HG03060 (cell line): ENCODE measurements at regions not wholly inside any gene's neighbourhood (a gene's known extent, or its start where the extent isn't known, plus 50 kb on each side); places are given as distances from the start of the nearest gene placed in this dataset.

Source experiments
- ATAC-seq: cut with Tn5 transposase; IDR thresholded peaks from one replicate; pipeline ENCODE4 v1.9.1; 2021; ENCODE audit warnings: low read depth, moderate number of reproducible peaks; ENCODE audit not compliant: unreplicated experiment

DNA sequence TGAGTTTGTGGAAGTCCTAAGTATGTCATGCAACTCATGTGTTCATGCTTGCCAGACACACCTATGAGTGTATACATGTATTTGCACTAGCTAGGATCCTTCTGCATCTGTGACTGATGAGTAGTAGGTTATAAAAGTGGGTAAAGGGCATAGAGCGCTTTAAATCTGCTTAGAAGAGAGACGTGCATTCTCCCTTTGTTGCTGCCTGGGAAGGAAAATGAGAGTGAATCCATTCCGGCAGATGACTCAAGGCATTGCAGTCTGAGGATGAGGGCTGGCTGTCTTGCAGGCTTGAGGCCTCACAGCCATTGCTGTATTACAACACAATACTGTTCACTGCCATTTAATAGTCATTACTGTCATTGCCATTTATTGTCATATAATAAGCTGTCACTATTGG is 120.8 kb upstream of the UMPS start:
- no peak for ATAC-seq

DNA sequence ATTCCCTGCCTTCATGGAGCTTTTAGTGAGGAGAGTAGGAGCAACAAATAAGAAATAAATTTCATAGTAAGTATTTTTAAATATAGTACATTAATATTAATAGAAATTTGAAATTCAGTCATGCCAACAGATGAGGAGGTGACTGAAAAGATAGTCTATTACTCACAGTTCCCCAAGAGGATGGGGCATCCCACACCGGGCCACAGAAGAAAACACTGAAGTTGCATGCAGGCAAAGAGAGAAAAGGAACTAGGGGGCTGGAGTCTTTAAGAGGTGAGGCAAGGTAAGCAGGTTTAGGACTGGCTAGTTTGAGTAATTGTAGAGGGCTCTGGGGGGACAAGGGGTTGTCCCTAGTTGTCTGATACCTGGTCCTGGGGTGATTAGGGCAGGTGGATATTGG is 120.1 kb upstream of the UMPS start:
- no peak for ATAC-seq

DNA sequence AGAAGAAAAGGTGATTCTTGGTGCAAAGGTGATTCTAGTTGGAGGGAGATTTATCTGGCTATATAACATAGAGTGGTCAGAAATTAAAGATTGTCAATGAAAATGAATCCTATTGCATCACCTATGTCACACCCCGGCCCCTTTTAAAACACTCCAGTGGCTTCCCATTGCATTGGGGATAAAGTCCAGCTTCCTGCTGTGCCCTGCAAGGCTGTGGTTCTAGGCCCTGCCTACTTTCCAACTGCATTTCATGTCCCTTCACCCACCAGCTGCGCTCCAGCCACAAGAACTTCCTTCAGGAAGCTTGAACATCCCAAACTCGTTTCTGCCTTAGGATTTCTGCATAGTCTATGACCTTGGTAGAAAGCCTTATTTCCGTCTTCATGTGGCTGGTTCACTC is 118.7 kb upstream of the UMPS start:
- no peak for ATAC-seq

DNA sequence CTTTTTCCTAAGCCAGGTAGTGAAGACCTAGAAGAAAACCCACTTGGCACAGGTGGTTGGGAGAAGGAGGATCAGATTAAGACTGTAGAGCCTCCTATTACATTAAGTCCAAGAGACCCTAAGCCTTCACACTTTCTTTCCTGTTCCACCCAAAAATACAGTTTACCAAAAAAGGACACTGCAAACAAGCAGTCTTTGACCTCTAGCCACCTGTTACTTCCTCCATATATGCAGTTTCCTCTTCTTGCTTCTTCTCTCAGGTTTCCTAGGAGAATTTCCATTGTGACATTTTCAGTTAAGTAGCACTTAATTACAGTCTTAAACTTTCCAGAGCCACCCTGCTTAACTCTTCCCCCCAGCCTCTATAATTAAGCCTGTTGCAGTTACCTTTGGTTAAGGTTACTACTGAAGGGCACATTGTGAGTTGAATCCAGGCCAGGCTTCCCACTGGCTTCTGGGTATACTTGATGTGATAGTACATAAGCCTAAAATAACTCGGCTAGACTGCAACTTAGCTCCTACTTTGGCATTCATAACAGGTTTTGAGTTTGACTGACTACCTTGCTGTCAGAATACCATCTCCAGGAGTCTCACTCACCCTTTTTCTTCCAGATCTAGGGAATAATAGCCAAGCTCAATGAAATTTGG is 114.2 kb upstream of the UMPS start:
- no peak for ATAC-seq

DNA sequence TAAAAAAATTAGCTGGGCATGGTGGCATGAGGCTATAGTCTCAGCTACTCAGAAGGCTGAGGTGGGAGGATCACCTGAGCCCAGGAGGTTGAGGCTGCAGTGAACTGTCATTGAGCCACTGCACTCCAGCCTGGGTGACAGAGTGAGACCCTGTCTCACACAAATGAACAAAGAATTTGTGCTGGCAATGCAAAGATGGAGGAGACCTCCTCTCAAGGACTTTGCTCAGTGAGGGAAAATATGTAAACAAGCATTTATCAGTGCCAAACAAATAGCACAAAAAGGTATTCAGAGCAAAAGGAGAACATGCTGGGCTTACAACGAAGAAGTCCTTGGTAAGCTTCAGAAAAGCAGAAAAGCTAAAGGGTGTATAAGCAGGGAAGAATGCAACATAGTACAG is 113.1 kb upstream of the UMPS start:
- no peak for ATAC-seq

DNA sequence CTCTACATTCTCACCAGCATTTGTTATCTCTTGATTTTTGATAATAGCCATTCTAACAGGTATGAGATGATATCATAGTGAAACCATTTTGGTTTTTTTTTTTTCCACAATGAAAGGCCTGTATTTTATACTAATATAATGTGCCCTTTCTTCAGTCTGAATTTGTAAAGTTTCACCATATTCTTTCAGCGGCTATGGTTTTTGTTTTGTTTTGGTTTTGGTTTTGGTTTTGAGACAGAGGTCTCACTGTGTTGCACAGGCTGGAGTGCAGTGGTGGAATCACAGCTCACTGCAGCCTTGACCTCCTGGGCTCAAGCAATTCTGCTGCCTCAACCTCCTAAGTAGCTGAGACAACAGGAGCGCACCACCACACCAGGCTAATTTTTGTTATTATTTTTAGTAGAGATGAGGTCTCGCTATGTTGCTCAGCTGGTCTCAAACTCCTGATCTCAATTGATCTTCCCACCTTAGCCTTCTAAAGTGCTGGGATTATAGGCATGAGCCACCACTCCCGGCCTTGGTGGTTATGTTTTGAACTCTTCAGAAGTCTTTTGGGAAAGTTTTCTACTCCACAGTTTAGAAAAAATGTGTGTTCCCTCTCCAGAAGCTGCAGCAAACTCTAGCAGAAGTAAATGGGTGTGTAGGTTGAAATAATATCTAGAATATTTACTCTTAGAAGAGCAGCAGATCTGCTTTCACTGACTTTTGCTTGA is 110.2 kb upstream of the UMPS start:
- ATAC-seq, result peak; percentile 41

DNA sequence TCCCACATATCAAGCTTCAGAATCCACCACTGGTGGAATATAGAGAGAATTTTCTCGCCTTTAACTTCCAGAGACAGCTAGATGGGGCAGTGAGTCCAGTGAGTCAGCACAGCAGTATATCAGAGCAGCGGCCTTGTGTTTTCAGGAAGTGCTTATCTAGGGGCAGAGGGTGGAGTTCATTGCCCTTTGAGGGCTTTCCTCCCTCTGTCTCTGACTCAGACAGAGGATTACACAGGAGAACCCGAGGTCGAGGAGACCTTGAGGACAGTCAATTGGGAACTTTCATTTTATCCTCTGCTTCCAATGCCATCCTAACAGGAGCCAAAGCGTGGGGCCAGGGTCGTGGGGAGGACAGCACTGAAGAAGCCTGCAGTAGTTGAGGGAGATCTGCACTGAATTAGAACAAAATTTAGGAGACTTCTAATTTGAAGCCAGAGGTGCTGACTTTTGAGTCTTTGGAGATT is 109.6 kb upstream of the UMPS start:
- ATAC-seq, result no peak

DNA sequence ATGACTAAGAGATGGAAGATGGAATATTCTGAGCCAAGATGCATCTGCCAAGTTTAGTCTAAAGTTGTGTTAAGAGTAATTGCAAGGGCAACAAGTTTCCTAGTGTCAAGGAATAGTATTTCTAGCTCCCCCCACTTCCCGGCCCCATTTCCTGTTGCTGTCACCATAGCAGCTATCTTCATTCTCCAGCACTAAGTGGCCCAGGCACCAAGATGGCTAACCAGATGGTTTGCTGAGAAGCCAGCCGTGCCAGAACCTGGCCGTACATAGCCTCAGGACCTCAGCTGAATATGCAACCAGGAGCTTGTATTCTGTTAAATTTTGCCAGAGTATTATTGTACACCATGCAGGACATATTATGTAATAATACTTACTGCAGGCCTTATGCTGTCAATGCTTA is 108.8 kb upstream of the UMPS start:
- ATAC-seq, result no peak

DNA sequence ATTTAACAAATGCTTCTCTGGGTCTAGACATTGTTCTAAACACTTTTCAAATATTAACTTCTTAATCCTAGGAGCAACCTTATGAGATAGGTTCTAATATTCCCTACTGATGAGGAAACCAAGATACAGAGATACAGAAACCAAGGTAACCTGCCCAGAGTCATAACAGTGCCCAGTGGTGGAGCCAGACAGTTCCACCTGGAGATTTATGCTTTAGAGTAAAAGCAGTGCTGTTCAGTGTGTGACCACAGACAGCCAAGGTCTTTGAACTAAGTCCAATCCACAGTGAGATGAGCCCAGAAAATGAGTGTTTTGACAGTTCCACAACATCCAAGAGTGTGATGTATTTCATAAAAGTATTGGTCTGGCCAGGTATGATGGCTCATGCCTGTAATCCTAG is 105.2 kb upstream of the UMPS start:
- no peak for ATAC-seq

DNA sequence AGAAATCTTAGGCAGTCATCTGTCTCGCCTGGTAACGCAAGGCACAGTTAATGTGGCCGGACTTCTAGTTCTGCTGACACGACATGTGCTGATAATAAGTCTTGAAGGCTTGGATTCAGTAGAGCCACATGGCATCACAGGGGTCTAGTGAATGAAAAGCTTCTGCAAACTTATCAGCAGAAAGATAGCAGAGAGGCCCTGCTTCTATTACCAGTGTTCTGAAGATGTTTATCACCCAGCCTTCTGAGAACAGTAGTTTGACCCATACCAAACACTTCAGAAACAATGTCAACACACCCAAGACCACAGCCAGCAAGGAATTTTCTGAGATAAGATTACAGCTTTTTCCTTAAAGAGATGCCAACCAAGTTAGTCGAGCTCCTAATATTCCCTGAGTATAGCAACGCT is 102.7 kb upstream of the UMPS start:
- ATAC-seq, result no peak

DNA sequence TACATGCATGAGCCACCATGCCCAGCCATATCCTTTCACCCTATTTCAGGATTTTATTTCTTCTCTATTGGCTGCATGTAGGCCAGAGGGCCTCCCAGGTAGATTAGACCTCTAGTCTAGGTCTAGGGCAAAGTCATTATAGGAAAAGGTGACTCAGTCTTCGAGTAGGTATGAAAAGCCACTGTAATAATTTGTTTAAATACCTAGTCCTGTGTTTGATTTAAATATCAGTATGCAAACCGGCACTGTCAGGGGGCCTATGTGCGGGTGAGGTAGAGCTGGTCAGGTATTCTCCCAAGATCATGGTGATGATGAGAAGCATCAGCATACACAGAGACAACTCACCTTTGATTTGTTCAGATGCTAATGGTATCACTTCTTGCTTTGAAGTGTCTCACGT is 101.4 kb upstream of the UMPS start:
- no peak for ATAC-seq

DNA sequence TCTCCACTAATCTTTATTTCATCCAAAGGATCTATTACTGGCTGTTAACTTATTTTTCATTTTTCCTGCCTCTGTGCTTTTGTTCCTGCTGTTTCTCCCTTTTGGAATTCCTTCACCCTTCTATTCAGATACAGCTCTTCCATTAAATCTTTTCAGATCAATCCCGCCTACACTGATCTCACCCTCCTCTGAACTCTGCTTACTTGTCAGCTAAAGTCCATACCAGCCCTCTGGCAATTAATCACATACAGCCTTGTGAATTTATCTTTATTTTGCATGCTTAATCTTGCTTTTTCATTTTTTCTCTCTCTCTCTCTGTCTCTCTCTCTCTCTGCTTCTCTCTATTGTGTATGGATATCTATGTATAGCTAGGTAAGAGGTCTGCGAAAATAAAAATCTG is 100.8 kb upstream of the UMPS start:
- ATAC-seq, result no peak

DNA sequence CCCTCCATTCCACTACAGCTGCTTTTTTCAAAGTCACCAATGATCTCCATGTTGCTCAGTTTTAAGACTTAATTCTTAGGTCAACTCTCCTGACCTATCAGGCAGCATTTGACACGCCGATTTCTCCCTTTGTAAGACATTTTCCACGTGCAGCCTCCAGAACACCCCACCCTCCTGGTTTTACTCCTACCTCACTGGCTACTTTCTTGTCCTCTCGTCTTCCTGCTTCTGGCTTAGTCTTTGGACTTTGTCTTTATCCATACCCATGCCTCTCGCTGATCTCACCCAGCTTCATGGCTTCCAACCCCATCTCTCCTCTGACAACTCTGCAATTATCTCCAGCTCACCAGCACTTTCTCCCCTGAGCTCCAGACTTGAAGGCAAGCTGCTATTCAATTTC is 99.3 kb upstream of the UMPS start:
- no peak for ATAC-seq

DNA sequence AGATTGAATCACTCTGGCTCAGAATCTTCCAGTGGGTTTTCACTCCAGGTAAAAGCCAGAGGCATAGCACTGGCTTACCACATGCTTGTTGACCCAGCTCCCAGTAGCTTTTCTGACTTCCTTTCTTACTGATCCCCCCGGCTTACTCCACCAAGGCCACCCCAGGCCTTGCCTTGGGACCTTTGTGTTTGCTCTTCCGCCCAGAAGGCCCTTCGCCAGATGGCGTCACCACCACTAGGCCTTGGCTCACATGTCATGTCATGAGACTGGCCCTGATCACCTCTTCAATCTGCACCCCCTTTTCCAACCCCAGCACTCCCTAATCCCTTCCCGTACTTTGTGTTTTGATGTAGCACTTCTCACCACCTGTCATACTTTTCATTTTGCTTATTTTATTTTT is 98.5 kb upstream of the UMPS start:
- no peak for ATAC-seq

DNA sequence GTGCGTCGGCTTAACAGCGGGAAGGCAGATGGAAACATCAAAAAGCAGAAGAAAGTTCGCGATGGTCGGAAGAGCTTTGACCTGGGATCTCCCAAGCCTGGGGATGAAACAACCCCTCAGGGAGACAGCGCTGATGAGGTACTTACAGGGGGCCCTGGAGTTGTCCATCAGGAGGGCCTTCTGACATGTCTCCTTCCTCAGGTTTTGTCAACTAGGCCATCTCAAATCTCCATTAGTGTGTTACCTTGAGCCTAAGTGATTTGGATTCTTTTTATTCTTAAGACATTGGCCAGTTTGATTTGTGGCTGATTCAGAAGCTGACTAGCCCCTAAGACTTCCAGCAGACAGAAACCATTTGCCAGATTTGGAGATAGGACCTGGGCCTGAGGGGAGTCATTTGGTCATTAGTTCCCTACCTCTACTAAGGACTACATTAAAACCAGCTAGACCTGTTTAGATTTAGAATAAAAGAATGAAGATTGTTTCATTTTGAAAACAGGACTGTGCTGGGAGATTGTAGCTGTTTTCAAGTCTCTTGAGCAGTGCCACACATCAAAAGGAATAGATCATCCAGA is 97.6 kb upstream of the UMPS start:
- no peak for ATAC-seq

DNA sequence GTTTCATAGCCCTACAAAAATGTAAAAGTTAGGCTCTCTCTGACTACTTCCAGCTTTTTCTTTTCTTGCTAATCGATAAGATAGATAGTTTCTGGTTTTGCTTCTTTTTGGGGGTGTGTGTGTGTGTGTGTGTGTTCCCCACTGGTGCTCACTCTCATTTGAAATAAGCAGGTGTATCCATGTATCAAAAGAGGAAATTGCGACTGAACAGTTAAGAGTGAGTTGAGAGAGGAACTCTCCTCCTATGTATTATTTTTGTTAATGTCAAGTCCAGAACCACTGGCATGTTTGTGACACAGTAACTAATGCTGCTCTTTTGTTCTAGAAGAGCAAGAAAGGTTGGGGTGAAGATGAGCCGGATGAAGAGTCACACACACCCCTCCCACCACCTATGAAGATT is 96.7 kb upstream of the UMPS start:
- no peak for ATAC-seq

DNA sequence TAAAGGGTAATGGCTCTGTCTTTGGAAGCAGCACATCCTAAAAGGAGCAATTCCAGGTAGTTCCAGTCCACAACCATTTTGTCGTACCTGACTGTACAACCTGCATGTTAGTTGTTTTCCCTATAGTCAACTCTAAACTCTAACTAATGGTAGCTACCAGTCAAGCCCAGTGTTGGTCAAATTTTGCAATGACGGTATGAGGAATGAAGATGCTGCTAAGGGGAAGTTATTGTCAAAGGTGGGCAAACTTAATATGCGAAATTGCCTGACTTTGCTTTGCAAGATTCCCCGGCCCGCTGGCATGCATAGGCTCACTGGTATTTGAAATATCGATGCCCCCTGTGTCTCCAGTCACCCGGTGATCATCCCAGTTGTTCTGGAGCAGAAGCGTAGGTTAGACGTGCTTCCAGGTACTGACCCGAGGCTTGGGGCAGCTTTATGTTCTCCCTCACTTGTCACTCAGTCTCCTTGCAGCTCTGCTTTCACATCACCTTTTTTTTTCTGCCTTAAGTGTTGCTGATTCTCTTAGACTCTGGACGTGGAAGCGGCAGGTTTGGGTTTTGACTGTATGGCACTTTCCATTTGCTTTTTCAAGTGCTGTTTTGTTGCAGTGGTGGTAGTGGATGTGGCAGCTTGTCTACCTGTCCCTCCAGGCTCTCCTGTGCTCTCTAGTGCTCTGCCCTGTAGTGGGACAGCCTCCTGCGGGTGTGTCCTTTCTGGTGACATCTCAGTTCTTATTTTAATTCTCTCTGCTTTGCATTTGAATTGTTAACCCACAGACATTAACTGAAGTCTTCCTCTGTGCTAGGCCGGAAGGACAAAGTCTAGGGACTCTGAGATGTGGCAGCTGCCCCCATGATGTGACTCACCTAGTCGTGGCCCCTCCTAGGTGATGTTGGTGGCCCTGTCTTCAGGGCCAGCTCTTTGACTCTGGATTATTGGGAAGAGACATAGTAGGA is 95.8 kb upstream of the UMPS start:
- no peak for ATAC-seq

DNA sequence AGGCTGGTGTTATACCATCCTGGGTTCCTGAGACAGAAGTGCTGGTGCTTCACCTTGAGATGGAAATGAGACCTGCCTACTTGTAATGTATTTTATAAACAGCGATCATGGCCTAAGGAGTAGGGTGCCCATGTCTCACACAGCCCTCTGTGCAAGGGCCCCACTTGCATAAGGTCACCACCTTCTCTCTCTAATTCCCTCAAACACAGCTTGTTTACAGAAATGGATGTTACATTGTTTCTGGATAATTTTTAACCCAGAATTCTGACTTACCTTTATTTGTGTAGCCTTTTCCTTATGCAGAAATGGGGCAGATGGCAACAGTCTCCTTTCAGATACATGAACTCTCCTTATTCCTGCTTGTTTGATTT is 95.1 kb upstream of the UMPS start:
- no peak for ATAC-seq

DNA sequence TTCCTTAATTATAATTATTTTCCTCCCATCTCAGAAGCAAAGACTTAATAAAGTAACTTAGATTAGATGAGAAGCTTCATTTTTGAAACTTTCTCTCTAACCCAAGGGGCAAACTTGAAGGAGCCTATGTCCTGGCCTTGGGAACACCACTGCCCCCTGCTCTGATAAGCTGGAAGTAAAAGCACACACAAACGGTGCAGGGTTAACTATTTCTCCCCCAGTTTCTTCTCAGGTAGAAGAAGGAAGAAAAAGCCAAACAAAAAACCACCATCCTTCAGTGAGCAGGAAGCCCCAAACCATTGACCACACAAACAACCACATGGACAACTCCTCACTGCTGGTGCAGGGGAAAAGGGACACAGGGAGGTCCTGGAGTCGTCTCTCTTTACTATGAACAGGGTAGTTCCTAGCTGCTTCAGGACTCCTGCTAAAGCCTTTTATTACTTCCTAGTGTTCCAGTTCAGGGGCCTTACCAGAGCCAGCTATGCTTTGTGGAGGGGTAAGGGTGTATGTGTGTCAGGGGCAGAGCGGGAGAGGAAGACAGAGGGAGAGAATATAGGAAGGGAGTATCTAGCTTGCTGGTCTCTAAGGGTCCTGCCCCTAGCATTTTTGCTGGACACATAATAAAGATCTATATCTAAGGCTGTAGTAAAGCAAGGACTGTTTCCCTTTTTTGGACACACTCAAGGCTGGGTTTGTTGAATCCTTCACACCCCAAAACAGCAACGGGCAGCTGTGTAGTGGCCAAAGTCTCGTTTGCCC is 94.0 kb upstream of the UMPS start:
- no peak for ATAC-seq

DNA sequence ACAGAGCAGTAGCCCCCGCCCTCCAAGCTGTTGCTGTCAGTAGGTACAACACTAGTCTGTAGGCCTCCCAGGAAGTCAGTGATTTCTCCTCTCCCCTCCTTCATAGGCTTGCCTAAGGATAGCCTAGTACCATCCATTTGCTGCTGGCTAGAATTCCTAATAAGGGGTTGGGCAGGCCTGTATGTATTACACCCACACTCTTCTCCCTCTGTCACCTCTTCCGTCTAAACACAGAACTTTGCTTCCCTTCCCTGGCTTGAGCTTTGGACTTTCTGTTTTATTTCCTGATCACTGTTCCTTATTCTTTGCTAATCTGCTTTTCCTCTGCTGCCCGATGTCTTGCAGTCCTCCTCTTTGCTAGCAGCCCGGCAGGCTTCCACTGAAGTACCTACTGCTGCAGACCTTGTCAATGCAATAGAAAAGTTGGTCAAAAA is 93.4 kb upstream of the UMPS start:
- no peak for ATAC-seq
